B cell (primary cell): ENCODE measurements at regions not wholly inside any gene's neighbourhood (a gene's known extent, or its start where the extent isn't known, plus 50 kb on each side); places are given as distances from the start of the nearest gene placed in this dataset.

Experiments used
- ATAC-seq: fragments of 200-7000 bp; cut with Tn5 transposase; one replicate; pipeline ENCODE4 v1.10.0; 2021; ENCODE audit warnings: low read depth, mild to moderate bottlenecking, moderate number of reproducible peaks, moderate library complexity
- CTCF ChIA-PET: fragments of 350-600 bp; sonication (Branson Sonifier 250); formaldehyde crosslinking; loops from one replicate; lab custom pipeline; 2021; ENCODE audit warnings: antibody characterized with exemption, inconsistent platforms; lab: Charles Lee
- POLR2A ChIA-PET: fragments of 350-600 bp; sonication (Branson Sonifier 250); formaldehyde crosslinking; loops from one replicate; lab custom pipeline; 2021; ENCODE audit warnings: antibody characterized with exemption; lab: Charles Lee
- DNase-seq: peaks from one replicate; pipeline ENCODE4 v3.0.0; 2013
- H2AFZ ChIP-seq: 2 replicates; pipeline ENCODE4 v1.6.1; 2012; ENCODE audit warnings: mild to moderate bottlenecking, low read depth, low read length; ENCODE audit not compliant: insufficient read depth, poor library complexity, severe bottlenecking
- H3K27ac ChIP-seq, 2 donors: 1 replicate in 1 of 2; 2 replicates in 1 of 2; pipeline ENCODE4 v1.5.1; 2012 to 2013; ENCODE audit warnings: low read length in 2 of 2, mild to moderate bottlenecking in 2 of 2, moderate library complexity in 1 of 2
- H3K27me3 ChIP-seq, 4 experiments: fragments of 200-600 bp in 1 of 4; sonication (generic) in 1 of 4; replicated peaks in 1 of 4; 1 replicate in 2 of 4; 2 replicates in 2 of 4; pipeline versions ENCODE4 v1.6.1 to v1.7.0; 2013 to 2016; ENCODE audit warnings: low read length in 3 of 4, mild to moderate bottlenecking in 2 of 4, mixed read lengths in 1 of 4, moderate library complexity in 1 of 4; ENCODE audit not compliant: insufficient read depth in 4 of 4, control insufficient read depth in 3 of 4; ENCODE audit errors: control extremely low read depth in 1 of 4
- H3K36me3 ChIP-seq, 2 experiments: replicated peaks in 1 of 2; 1 replicate in 1 of 2; 2 replicates in 1 of 2; pipeline versions ENCODE4 v1.6.1 to v1.7.1; 2013; ENCODE audit warnings: low read length in 1 of 2; ENCODE audit not compliant: insufficient read depth in 2 of 2, control insufficient read depth in 1 of 2; ENCODE audit errors: control extremely low read depth in 1 of 2, extremely low read depth in 1 of 2
- H3K4me1 ChIP-seq, 2 donors: fragments of 200-600 bp in 1 of 2; sonication (generic) in 1 of 2; 1 replicate in 1 of 2; 2 replicates in 1 of 2; pipeline versions ENCODE4 v1.5.1 to v1.6.1; 2013 to 2017; ENCODE audit warnings: low read length in 2 of 2; ENCODE audit not compliant: control insufficient read depth in 2 of 2, insufficient read depth in 2 of 2
- H3K4me2 ChIP-seq: replicated peaks from 2 replicates; pipeline ENCODE3; 2012; ENCODE audit warnings: mild to moderate bottlenecking, low read depth, low read length; ENCODE audit not compliant: poor library complexity, severe bottlenecking
- H3K4me3 ChIP-seq, 5 experiments: fragments of 200-600 bp in 1 of 5; sonication (generic) in 1 of 5; 1 replicate in 3 of 5; 2 replicates in 2 of 5; pipeline versions ENCODE4 v1.5.1 to v1.7.0; 2011 to 2016; ENCODE audit warnings: low read length in 4 of 5, mild to moderate bottlenecking in 4 of 5, low read depth in 2 of 5, control low read depth in 1 of 5, moderate library complexity in 1 of 5; ENCODE audit not compliant: insufficient read depth in 1 of 5; ENCODE audit errors: control extremely low read depth in 1 of 5, extremely low read depth in 1 of 5
- H3K79me2 ChIP-seq: fragments of 200-600 bp; sonication (generic); one replicate; pipeline ENCODE4 v1.6.0; 2016; ENCODE audit warnings: low read length; ENCODE audit not compliant: control insufficient read depth, insufficient read depth
- H3K9ac ChIP-seq: fragments of 200-600 bp; sonication (generic); 2 replicates; pipeline ENCODE4 v1.6.1; 2017; ENCODE audit warnings: mild to moderate bottlenecking, low read length, moderate library complexity
- H3K9me3 ChIP-seq, 3 donors: one replicate each; pipeline versions ENCODE4 v1.6.1 to v1.7.1; 2013; ENCODE audit warnings: low read length in 2 of 3; ENCODE audit not compliant: control insufficient read depth in 2 of 3, insufficient read depth in 1 of 3; ENCODE audit errors: control extremely low read depth in 1 of 3
- H4K20me1 ChIP-seq: 2 replicates; pipeline ENCODE4 v1.6.0; 2012; ENCODE audit warnings: mild to moderate bottlenecking, low read length; ENCODE audit not compliant: insufficient read depth, control insufficient read depth, poor library complexity, severe bottlenecking
- H3K27ac Mint-ChIP-seq: one replicate; pipeline ENCODE4 v1.8.0; 2021; ENCODE audit warnings: mixed read lengths
- H3K27me3 Mint-ChIP-seq: one replicate; pipeline ENCODE4 v1.8.0; 2021; ENCODE audit warnings: mixed read lengths
- H3K4me1 Mint-ChIP-seq: one replicate; pipeline ENCODE4 v1.8.0; 2021; ENCODE audit warnings: mixed read lengths
- H3K4me3 Mint-ChIP-seq: one replicate; pipeline ENCODE4 v1.8.0; 2021; ENCODE audit warnings: mixed read lengths
- H3K9me3 Mint-ChIP-seq: one replicate; pipeline ENCODE4 v1.8.0; 2022; ENCODE audit warnings: mixed read lengths; ENCODE audit not compliant: insufficient read depth
- CTCF ChIP-seq: fragments of 200-600 bp; IDR thresholded peaks from one replicate; pipeline ENCODE4 v1.8.0; 2022; ENCODE audit warnings: antibody characterized with exemption, mild to moderate bottlenecking
- EZH2 ChIP-seq: IDR thresholded peaks from 2 replicates; pipeline ENCODE4 v1.6.1; 2012; ENCODE audit warnings: borderline replicate concordance, low read depth, mild to moderate bottlenecking, moderate library complexity, low read length; ENCODE audit not compliant: insufficient read depth, poor library complexity, severe bottlenecking
- WGBS: methylation state at CpG from one replicate; pipeline ENCODE4 v1.1.5; 2013; ENCODE audit warnings: missing lambda C conversion rate; ENCODE audit not compliant: insufficient coverage; 5-methylcytosine and 5-hydroxymethylcytosine counted together
- intact Hi-C: fragments of 100-400 bp; cut with micrococcal nuclease; formaldehyde crosslinking; loops from one replicate; pipeline ENCODE4 v1.10.0; 2022

DNA sequence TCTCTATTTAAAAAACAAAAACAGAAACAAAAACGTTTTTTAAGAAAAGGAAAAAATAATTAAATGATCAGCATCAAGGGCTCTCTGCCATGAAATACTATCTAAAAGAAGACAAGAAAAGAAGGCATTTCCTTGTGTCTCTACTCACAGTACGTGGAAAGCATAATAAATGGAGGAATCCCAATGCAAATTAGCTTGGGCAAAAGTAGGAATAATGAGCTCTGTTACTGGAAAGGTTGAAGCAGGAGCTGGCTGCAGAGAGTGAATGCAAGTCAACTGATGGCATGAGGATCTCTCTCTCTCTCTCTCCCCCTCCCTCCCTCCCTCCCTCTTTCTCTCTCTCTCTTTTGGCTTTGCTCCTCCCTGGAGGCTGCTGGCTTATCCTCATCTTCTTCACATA is 85.9 kb downstream of the TBX3 start:
- DNase-seq (no peak), ATAC-seq (no peak)
- no peaks in the 10 kb centered on the region for H3K27me3 ChIP-seq
- H3K27ac Mint-ChIP-seq, result no peak overlapping the region
- no peak overlapping the region for H3K4me2 ChIP-seq
- H3K36me3 ChIP-seq, result no peaks in the 10 kb centered on the region
- ChIA-PET POLR2A (no interaction called here), CTCF (no interaction called here)
- no peak overlapping the region for H3K4me3 Mint-ChIP-seq
- no peak overlapping the region for H3K9ac ChIP-seq
- WGBS, result 60% methylated on average over 1 of the region's 2 CpGs
- H3K27me3 Mint-ChIP-seq, result no peaks in the 10 kb centered on the region
- intact Hi-C loops, result no loop called here
- TF ChIP-seq CTCF, result no peak
- H2AFZ ChIP-seq, result no peak overlapping the region
- no peaks in the 10 kb centered on the region for H3K4me1 ChIP-seq
- H4K20me1 ChIP-seq, result no peaks in the 10 kb centered on the region
- H3K9me3 Mint-ChIP-seq, result peaks cover 5% of the 10 kb centered on the region
- H3K4me1 Mint-ChIP-seq, result no peaks in the 10 kb centered on the region
- no peak overlapping the region for H3K27ac ChIP-seq
- peaks cover 0 to 10% (median 0%) of the 10 kb centered on the region in 3 donors for H3K9me3 ChIP-seq
- H3K4me3 ChIP-seq, result no peak overlapping the region
- no peaks in the 10 kb centered on the region for H3K79me2 ChIP-seq

- H3K27me3 ChIP-seq, result no peaks in the 10 kb centered on the region
- no peak overlapping the region for H3K4me2 ChIP-seq
- TF ChIP-seq CTCF, result no peak
- no peak for TF ChIP-seq EZH2
- no peaks in the 10 kb centered on the region for H3K4me1 Mint-ChIP-seq
- H3K27ac ChIP-seq, result no peak overlapping the region
- H3K36me3 ChIP-seq, result no peaks in the 10 kb centered on the region
- no peak overlapping the region for H3K27ac Mint-ChIP-seq
- H3K9me3 Mint-ChIP-seq, result peaks cover 8% of the 10 kb centered on the region
- H3K9me3 ChIP-seq, result peaks cover 0 to 7% (median 0%) of the 10 kb centered on the region in 3 donors
- DNase-seq (no peak), ATAC-seq (no peak)
- no peaks in the 10 kb centered on the region for H3K4me1 ChIP-seq
- no peak overlapping the region for H2AFZ ChIP-seq
- ChIA-PET CTCF (no interaction called here), POLR2A (no interaction called here)
- no peak overlapping the region for H3K9ac ChIP-seq
- H3K4me3 ChIP-seq, result no peak overlapping the region
- H3K79me2 ChIP-seq, result no peaks in the 10 kb centered on the region
- no peaks in the 10 kb centered on the region for H3K27me3 Mint-ChIP-seq
- no peaks in the 10 kb centered on the region for H4K20me1 ChIP-seq
- H3K4me3 Mint-ChIP-seq, result no peak overlapping the region
- intact Hi-C loops, result no loop called here
Measured at GRCh38 chr12:114592946-114593345, 91.0 kb downstream of the TBX3 start.
